ENCODE measurements at regions not wholly inside any gene's neighbourhood (a gene's known extent, or its start where the extent isn't known, plus 50 kb on each side); places are given as distances from the start of the nearest gene placed in this dataset.

DNA sequence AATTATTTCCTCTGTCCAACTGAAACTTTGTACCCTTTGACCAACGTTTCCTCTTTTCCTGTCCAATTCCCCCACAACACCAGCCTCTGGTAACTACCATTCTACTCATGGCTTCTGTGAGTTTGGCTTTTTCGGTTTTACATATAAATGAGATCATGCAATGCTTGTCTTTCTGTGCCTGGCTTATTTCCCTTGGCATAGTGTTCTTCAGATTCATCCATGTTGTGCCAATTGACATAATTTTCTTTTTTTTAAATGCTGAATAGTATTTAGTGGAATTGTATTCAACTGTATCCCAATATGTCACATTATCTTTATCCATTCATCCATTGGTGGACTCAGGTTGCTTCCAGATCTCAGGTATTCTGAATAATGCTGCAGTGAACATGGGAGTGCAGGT, 222.5 kb upstream of the GALNTL6 start:
- H3K4me3 ChIP-seq (ENCODE audit: low read depth, low read length) = no peak overlapping the region
- no peak for DNase-seq (ENCODE audit: low read depth)
- TF ChIP-seq, protein P1, sequence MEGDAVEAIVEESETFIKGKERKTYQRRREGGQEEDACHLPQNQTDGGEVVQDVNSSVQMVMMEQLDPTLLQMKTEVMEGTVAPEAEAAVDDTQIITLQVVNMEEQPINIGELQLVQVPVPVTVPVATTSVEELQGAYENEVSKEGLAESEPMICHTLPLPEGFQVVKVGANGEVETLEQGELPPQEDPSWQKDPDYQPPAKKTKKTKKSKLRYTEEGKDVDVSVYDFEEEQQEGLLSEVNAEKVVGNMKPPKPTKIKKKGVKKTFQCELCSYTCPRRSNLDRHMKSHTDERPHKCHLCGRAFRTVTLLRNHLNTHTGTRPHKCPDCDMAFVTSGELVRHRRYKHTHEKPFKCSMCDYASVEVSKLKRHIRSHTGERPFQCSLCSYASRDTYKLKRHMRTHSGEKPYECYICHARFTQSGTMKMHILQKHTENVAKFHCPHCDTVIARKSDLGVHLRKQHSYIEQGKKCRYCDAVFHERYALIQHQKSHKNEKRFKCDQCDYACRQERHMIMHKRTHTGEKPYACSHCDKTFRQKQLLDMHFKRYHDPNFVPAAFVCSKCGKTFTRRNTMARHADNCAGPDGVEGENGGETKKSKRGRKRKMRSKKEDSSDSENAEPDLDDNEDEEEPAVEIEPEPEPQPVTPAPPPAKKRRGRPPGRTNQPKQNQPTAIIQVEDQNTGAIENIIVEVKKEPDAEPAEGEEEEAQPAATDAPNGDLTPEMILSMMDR (IDR thresholded peaks at IDR 0.05; ENCODE audit: control insufficient read depth, extremely low read depth, insufficient read depth) = no peak

DNA sequence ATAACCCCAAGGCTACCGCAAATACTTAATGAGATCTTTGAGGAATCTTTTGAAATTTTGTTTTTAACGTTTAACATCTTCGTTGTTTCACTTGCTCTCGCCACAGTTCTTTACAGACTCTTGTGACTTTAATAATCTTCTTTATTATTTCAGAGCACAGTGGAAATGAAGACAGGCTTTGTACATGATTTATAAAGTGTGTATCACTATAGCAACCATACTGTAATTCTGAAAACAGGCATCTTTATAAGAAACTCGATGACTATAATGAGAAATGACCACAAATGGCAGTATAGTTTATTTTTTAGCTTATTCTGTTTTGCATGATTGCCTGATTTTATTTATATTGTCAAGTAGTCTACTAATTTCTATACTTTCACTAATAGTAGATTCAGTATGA, 224.4 kb upstream of the GALNTL6 start:
- DNase-seq (ENCODE audit: low read depth) = no peak
- TF ChIP-seq, protein P1 (IDR thresholded peaks at IDR 0.05; ENCODE audit: control insufficient read depth, extremely low read depth, insufficient read depth) = no peak

DNA sequence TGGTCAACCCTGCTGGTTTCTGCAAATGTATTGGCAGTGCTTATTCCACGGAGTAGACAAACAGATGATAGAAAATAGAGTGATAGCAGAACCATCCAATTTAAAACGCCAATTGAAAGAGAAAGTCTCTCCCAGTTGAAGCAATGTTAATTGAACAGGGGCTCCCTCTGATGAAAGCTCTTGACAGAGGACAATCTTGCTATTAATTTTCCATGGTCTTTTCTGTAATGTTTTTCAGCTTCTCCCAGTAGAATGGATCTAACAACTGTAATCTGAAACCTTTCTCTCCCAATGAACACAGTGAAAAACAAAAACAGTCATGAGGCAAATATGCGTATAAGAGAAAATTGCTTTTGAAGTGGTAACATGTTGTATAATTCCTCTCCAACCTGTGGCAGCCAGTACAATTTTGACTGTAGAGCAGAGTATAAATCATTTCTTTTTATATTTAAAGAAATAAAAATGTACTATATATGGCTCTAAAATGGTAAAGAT, 225.1 kb upstream of the GALNTL6 start:
- TF ChIP-seq, protein P1 (IDR thresholded peaks at IDR 0.05; ENCODE audit: control insufficient read depth, extremely low read depth, insufficient read depth) = no peak
- DNase-seq (ENCODE audit: low read depth) = no peak
- H3K4me3 ChIP-seq (ENCODE audit: low read depth, low read length) = no peak overlapping the region

More for the DNA sequence above, 224.4 kb upstream of the GALNTL6 start:
- H3K4me3 ChIP-seq (ENCODE audit: low read depth, low read length) = no peak overlapping the region

DNA sequence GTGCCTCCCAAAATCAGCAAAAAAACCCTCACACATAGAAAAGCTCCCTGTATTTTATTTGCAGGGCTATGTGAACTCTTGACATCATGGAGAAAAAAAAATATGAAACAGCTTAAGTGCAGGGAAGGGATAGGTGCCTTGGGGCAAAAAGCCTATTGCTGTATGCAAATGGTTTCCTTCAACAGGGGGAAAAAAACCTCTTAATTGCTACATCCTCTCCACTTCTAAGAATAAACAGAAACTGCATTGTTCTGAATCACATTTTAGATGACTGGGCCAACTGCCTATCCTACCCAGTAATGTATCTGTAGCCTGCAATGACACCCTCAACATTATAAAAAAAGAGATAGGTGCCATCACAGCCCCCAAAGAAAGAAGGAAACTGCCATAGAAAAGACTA, 229.4 kb upstream of the GALNTL6 start:
- TF ChIP-seq, protein P1 (IDR thresholded peaks at IDR 0.05; ENCODE audit: control insufficient read depth, extremely low read depth, insufficient read depth) = no peak
- no peak for DNase-seq (ENCODE audit: low read depth)
- H3K4me3 ChIP-seq (ENCODE audit: low read depth, low read length) = no peak overlapping the region

DNA sequence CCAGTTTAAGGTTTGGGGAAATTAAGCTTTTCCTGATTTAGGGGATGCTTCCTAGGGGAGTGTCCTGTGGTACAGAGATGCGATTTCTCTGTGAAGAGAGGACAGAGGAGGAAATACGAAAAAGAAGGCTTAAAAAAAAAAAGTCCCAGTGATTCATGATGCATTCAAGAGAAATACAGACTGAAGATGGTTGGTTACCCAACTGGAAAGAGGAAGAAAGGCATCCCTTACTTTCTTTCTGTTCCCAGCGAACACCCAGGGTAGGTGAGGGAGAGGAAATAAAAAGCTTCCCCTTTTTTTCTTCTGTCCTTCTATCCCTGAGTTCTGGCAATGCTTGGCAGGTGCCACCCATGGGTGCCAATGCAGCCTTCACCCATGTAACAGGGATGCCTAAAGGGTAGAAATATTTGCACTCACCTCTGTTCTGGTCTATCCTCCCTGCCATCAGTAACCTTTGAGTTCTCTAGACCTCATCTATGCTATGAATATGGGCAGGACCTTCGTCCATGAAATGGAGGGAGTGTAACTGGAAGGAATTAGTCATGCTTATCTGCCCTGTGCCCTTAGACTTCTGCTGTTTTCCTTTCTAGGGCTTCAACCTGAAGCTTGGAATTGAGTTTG, 230.1 kb upstream of the GALNTL6 start:
- no peak for DNase-seq (ENCODE audit: low read depth)
- H3K4me3 ChIP-seq (ENCODE audit: low read depth, low read length) = no peak overlapping the region
- TF ChIP-seq, protein P1 (IDR thresholded peaks at IDR 0.05; ENCODE audit: control insufficient read depth, extremely low read depth, insufficient read depth) = no peak

DNA sequence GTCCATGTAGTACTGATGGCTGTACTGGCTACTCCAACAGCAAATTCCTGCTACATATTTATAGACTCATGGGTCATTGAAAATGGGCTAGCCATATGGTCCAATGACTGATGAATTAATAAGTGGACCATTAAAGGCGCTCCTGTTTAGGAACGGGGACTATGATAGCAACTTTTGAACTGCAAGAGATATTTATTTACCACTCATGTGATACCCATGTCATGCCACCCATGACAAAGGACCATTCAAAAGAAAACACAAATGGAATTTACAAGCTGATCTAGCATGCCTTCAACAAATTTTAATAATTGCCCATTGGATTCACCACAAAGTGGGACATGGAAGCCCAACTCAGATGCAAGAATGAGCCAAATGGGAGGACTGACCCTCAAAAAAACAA, 240.0 kb upstream of the GALNTL6 start:
- TF ChIP-seq, protein P1 (IDR thresholded peaks at IDR 0.05; ENCODE audit: control insufficient read depth, extremely low read depth, insufficient read depth) = no peak
- H3K4me3 ChIP-seq (ENCODE audit: low read depth, low read length) = no peak overlapping the region
- DNase-seq (ENCODE audit: low read depth) = no peak

Data from LNCaP clone FGC (cell line).